Choroid plexus epithelial cell (primary cell): ENCODE measurements at regions not wholly inside any gene's neighbourhood (a gene's known extent, or its start where the extent isn't known, plus 50 kb on each side); places are given as distances from the start of the nearest gene placed in this dataset.
"Not testable (repeated sequence)": the region's sequence is repeated elsewhere in the genome, so short reads cannot be mapped to it uniquely, and the experiment has no call there.

Experiments used
- DNase-seq: peaks from one replicate; pipeline ENCODE4 v3.0.0-alpha.2; 2010; ENCODE audit warnings: low read depth
- H3K4me3 ChIP-seq: 2 replicates; pipeline ENCODE4 v1.5.1; 2011; ENCODE audit warnings: low read depth, mild to moderate bottlenecking, control low read depth, low read length, moderate library complexity
- CTCF ChIP-seq: conservative IDR thresholded peaks from 2 replicates; pipeline ENCODE4 v1.5.1; 2011; ENCODE audit warnings: low read depth, mild to moderate bottlenecking, control low read depth, inconsistent platforms, low read length, moderate library complexity

- TF ChIP-seq CTCF = no peak
- H3K4me3 ChIP-seq = no peak overlapping the region
- no peak for DNase-seq
These were observed 192.6 kb upstream of the GLI2 start for GRCh38 chr2:120542911-120543527.

GRCh38 chr2:120543899-120544298 lies 191.8 kb upstream of the GLI2 start:
- no peak for TF ChIP-seq CTCF
- no peak for DNase-seq
- H3K4me3 ChIP-seq = no peak overlapping the region

GRCh38 chr2:120544522-120544921 lies 191.1 kb upstream of the GLI2 start:
- TF ChIP-seq CTCF = no peak
- no peak overlapping the region for H3K4me3 ChIP-seq
- DNase-seq = no peak

GRCh38 chr2:120545007-120545406 lies 190.7 kb upstream of the GLI2 start:
- not testable (repeated sequence) for DNase-seq, H3K4me3 ChIP-seq

GRCh38 chr2:120545521-120546047 lies 190.1 kb upstream of the GLI2 start:
- TF ChIP-seq CTCF = no peak
- H3K4me3 ChIP-seq = no peak overlapping the region
- no peak for DNase-seq

- no peak for TF ChIP-seq CTCF
- peak; percentile 89 for DNase-seq
- H3K4me3 ChIP-seq = no peak overlapping the region
These were observed 189.4 kb upstream of the GLI2 start for GRCh38 chr2:120546048-120546864.

- TF ChIP-seq CTCF = no peak
- DNase-seq = no peak
- H3K4me3 ChIP-seq = no peak overlapping the region
These were observed 188.7 kb upstream of the GLI2 start for GRCh38 chr2:120546865-120547390.
